Activated CD4-positive, alpha-beta T cell treated with anti-CD3 and anti-CD28 coated beads, Interleukin-2, amount 50 U/mL, for 16 hours (primary cell): ENCODE measurements at regions not wholly inside any gene's neighbourhood (a gene's known extent, or its start where the extent isn't known, plus 50 kb on each side); places are given as distances from the start of the nearest gene placed in this dataset.
"Not testable (repeated sequence)": the region's sequence is repeated elsewhere in the genome, so short reads cannot be mapped to it uniquely, and the experiment has no call there.

Experiments used
- DNase-seq: peaks from one replicate; pipeline ENCODE4 v3.0.0-alpha.2; 2020

DNA sequence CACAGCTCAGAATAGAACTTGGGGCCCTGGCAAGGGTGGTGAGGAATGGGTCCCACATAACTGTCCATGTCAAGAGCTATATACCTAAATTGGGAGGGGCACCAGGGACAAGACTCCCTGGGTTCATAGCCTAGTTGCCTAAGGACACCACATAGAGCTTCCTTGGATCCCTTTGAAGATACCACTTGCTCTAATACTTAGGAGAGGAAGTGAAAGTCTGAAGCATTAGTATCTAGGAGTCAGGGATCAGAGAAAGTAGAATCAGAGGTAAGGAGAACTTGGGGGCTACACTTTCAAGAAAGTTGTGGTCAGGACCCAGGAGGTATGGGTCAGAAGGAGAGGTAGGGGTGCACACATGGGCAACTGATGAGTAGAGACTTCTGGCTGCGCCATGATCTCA lies 318.2 kb upstream of the SLC39A10 start:
- no peak for DNase-seq

GRCh38 chr2:195337597-195337996 lies 319.4 kb upstream of the SLC39A10 start:
- no peak for DNase-seq

GRCh38 chr2:195333869-195334268 lies 323.2 kb upstream of the SLC39A10 start:
- no peak for DNase-seq

GRCh38 chr2:195331966-195332365 lies 325.1 kb upstream of the SLC39A10 start:
- no peak for DNase-seq

- DNase-seq = no peak
Observed at GRCh38 chr2:195331129-195331528, 325.9 kb upstream of the SLC39A10 start.

DNA sequence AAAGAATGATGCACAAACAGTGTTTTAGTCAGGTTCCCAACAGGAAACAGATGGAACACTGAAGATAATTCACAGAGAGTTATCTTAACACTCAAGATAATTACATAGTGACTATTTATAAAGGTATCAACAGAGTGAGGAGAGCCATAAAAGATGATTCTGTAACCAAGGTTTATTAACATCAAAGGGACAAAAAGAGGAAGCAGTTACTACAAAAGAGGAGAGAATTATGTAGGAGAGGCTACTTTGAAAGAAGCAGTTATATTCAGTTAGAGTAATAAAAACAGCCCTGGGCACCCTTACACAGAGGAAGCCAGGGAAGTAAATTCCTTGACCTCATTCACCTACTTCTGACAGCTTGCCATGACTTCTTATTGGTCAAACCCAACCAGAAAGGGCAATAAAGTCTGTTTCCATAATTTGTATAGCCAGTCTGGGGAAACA lies 326.5 kb upstream of the SLC39A10 start:
- no peak for DNase-seq

DNA sequence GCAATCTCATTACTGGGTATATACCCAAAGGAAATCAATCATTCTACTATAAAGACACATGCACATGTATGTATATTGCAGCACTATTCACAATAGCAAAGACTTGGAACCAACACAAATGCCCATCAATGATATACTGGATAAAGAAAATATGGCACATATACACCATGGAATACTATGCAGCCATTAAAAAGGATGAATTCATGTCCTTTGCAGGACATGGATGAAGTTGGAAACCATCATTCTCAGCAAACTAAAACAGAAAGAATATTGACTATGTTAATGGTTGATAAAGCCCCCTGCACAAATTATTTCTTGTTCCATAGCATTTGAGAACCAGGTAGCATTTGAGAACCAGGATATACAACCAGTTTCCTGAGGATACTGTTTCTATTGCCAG lies 327.2 kb upstream of the SLC39A10 start:
- DNase-seq = not testable (repeated sequence)

- DNase-seq = no peak
Observed at GRCh38 chr2:195326537-195326936, 330.5 kb upstream of the SLC39A10 start.

DNA sequence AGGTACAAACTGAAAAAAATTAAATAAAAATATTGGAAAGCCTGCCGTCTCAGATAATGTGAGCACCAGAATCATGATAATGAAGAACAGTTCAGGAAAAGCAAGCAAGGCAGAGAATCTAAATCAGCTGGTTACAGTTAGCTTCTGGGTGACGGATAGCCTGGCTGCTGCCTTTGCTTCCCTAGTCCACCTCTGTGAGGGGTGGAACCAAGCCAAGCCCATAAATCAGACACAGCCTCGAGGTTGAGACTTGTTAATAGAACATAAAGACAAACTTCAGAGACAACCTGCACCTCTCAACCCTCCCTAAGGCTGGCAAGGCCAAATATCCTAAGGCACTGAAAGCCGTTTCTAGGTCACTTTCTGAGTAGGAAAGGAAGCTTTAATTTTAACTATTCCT lies 334.7 kb upstream of the SLC39A10 start:
- DNase-seq = no peak

DNA sequence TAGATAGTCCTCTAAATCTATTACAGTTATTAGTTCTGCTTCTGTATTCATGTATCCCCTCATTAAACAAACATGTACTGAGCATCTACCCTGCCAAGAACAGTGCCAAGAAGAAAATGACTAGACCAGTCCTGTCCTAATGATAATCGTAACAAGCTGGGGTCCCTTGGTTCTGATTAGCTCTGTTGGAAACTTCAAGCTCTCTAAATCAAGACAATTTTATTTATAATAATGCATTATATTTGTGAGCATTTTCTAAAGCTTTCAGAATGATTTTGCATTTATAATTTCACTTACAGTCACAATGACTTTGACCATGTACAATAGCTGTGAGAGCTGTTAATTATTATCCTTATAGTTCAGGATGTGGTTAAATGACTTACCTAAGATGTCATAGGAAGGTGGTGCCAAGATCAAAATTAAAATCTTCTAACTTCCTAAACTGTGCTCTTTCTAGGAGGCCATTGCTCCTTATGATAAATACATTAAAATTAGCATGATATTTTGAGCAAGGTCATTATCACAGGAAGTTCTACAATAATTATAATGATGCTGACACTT lies 336.5 kb upstream of the SLC39A10 start:
- no peak for DNase-seq

GRCh38 chr2:195319548-195320412 lies 337.2 kb upstream of the SLC39A10 start:
- no peak for DNase-seq

DNA sequence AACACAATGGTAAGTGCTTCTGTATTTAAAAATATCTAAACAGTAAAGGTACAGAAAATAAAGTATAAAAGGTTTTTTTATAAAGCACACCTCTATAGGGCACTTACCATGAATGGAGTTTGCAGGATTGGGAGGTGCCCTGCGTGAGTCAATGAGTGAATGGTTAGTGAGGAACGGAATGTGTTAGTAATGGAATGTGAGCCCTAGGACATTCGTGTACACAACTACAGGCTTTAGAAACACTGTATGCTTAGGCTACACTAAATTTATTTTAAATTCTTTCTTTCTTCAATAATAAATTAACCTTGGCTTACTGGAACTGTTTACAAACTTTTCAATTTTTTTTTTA lies 337.9 kb upstream of the SLC39A10 start:
- DNase-seq = no peak

- DNase-seq = peak; percentile 45
Observed at GRCh38 chr2:195318440-195319111, 338.4 kb upstream of the SLC39A10 start.

- no peak for DNase-seq
Observed at GRCh38 chr2:195317550-195317949, 339.5 kb upstream of the SLC39A10 start.

- no peak for DNase-seq
Observed at GRCh38 chr2:195316486-195316885, 340.5 kb upstream of the SLC39A10 start.

GRCh38 chr2:195313962-195314361 lies 343.1 kb upstream of the SLC39A10 start:
- no peak for DNase-seq

GRCh38 chr2:195312662-195313061 lies 344.4 kb upstream of the SLC39A10 start:
- no peak for DNase-seq

- no peak for DNase-seq
Observed at GRCh38 chr2:195308163-195308562, 348.9 kb upstream of the SLC39A10 start.

DNA sequence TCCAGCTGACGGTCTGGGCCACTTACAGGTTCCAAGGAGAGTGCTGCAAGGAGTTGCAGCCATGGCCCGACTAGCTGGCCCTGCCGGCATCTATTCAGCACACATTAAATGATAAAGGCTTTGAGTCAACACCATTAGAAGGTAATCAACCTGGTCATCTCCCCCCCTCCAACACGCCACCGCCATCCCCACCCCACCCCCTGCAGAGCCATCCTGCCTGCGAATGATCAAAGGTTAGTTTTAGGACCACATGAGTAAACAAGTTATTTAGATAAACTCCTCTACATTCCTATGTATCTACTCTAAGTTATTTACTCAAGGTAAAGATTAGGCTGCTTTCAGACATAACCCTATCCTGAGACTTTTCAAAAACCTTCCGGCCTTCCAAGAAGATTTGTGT lies 349.3 kb upstream of the SLC39A10 start:
- DNase-seq = no peak

DNA sequence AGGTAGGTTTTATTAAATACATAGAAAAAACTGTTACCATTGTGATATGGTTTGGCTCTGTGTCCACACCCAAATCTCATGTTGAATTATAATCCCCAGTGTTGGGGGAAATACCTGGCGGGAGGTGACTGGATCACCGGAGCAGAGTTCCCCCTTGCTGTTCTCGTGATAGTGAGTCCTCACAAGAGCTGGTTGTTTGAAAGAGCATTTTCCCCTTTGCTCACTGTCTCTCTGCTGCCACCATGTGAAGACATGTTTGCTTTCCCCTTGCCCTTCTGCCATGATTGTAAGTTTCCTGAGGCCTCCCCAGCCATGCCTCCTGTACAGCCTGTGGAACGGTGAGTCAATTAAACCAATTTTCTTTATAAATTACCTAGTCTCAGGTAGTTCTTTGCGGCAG lies 352.7 kb upstream of the SLC39A10 start:
- DNase-seq = no peak

DNA sequence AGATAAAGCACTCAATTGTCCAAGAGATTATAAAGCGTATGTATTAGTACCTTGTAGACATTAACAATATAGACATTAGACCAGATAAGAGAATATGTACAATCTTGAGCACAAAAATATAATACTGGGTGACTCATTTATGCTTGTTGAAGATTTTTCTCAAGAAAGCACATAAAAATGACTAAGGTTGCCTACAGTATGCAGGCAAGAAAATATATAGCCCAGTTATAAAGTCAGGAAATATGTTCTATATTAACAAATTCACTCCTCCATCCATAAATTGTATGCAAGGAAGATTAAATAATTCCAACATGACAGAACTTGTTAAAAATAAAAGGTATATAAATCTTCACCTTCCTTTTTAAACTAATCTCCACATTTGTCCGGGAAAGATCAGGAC lies 356.4 kb upstream of the SLC39A10 start:
- DNase-seq = no peak

DNA sequence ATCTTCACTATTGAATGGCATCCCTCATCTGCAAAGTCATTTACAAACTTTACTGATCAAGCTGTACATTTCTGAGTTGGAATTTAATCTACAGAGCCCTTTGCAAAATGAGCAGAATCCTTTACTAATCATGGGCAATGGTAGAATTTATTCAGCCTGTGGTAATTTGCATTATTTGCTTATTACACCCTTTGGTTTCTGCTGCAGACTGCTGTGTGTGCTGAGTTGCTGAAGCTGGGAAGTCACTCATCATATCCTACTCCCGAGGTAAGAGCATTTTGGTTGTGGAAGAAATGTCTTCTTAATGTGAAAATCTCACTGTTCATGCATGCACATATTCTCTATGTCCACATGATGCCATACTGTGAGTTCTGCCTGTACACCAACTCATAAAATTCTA lies 357.4 kb upstream of the SLC39A10 start:
- no peak for DNase-seq

GRCh38 chr2:195296490-195296889 lies 360.5 kb upstream of the SLC39A10 start:
- DNase-seq = no peak

DNA sequence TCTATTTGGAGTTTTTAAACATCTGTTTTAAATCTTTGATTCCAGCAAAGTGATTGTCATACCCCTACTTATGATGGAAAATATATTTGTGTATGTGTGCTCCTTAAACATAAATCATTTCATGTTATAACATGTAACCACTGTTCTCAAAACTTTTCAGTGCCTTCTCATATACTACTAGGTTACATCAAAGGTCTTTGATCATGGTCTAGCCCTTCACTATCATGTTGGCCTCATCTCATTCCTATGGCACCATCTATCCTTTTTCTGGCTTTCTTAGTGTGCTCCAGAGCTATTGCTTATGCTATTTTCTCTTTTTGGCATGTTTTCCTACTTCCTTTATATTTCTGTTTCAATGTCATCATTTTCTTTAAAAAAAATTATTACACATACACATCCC lies 367.9 kb upstream of the SLC39A10 start:
- no peak for DNase-seq
